HCT116 (cell line): ENCODE measurements at regions not wholly inside any gene's neighbourhood (a gene's known extent, or its start where the extent isn't known, plus 50 kb on each side); places are given as distances from the start of the nearest gene placed in this dataset.

ENCODE experiments used
- ATAC-seq: fragments of 200-7000 bp; cut with Tn5 transposase; 2 replicates; pipeline ENCODE4 v1.9.1; 2020; ENCODE audit warnings: mild to moderate bottlenecking, moderate library complexity
- BruUV-seq: library from RNA; stranded (reverse); fragments of 400-500 nt; replicated peaks from 2 replicates; lab custom pipeline; 2021; lab: Mats Ljungman, UMichigan
- CTCF ChIA-PET: fragments of 300-600 bp; sonication (Branson Sonifier 250); formaldehyde crosslinking; loops from one replicate; lab custom pipeline; 2021; ENCODE audit warnings: antibody characterized with exemption; lab: Charles Lee
- POLR2A ChIA-PET: fragments of 300-600, 350-600 bp; sonication (Branson Sonifier 250); formaldehyde crosslinking; loops from one replicate; lab custom pipeline; 2021; ENCODE audit warnings: antibody characterized with exemption; lab: Charles Lee
- RAD21 ChIA-PET, 2 experiments: fragments of 300-600 bp; sonication (Branson Sonifier 250); formaldehyde crosslinking; loops; one replicate each; lab custom pipeline; 2023; ENCODE audit warnings: low total read pairs in 2 of 2; ENCODE audit not compliant: uncharacterized antibody in 2 of 2, unreplicated experiment in 2 of 2, low non-redundant PET in 1 of 2; lab: Charles Lee
- DNase-seq: peaks from one replicate; pipeline ENCODE4 v3.0.0-alpha.2; 2010; ENCODE audit warnings: low read depth, low spot score
- H2AFZ ChIP-seq: fragments of 200-600 bp; shearing (Covaris generic), sonication (generic); 2 replicates; pipeline ENCODE4 v1.6.1; 2017; ENCODE audit warnings: low read depth, mixed run types, mixed read lengths, antibody characterized with exemption, low read length; ENCODE audit not compliant: poor library complexity, severe bottlenecking
- H3K27ac ChIP-seq: 2 replicates; pipeline ENCODE4 v1.5.1; 2012; ENCODE audit warnings: low read depth, low read length
- H3K27me3 ChIP-seq: fragments of 200-600 bp; sonication (generic); 2 replicates; pipeline ENCODE4 v1.6.1; 2016; ENCODE audit warnings: mixed run types, low read length, mixed read lengths; ENCODE audit not compliant: insufficient read depth
- H3K36me3 ChIP-seq, 2 experiments: fragments of 200-500 bp in 1 of 2; fragments of 200-600 bp in 1 of 2; sonication (Bioruptor generic) in 1 of 2; sonication (generic) in 1 of 2; 2 replicates each; pipeline versions ENCODE4 v1.5.1 to v1.6.1; 2014 to 2016; ENCODE audit warnings: low read length in 2 of 2, inconsistent platforms in 1 of 2, mixed read lengths in 1 of 2, mixed run types in 1 of 2; ENCODE audit not compliant: insufficient read depth in 2 of 2, control insufficient read depth in 1 of 2
- H3K4me1 ChIP-seq, 2 experiments: fragments of 200-600 bp in 1 of 2; sonication (generic) in 1 of 2; 2 replicates each; pipeline versions ENCODE4 v1.5.1 to v1.6.1; 2012 to 2017; ENCODE audit warnings: low read length in 2 of 2, inconsistent platforms in 1 of 2, mild to moderate bottlenecking in 1 of 2, mixed read lengths in 1 of 2, mixed run types in 1 of 2, moderate library complexity in 1 of 2; ENCODE audit not compliant: insufficient read depth in 2 of 2, control insufficient read depth in 1 of 2
- H3K4me2 ChIP-seq: fragments of 200-600 bp; sonication (generic); 2 replicates; pipeline ENCODE4 v1.6.1; 2017; ENCODE audit warnings: mixed run types, low read length, mixed read lengths
- H3K4me3 ChIP-seq, 2 experiments: fragments of 200-600 bp in 1 of 2; sonication (generic) in 1 of 2; replicated peaks in 1 of 2; 2 replicates each; pipeline ENCODE4 v1.5.1; 2011 to 2016; ENCODE audit warnings: low read length in 2 of 2, control low read depth in 1 of 2, low read depth in 1 of 2, mild to moderate bottlenecking in 1 of 2, mixed read lengths in 1 of 2, mixed run types in 1 of 2
- H3K79me2 ChIP-seq: fragments of 200-600 bp; sonication (generic); 2 replicates; pipeline ENCODE4 v1.6.1; 2017; ENCODE audit warnings: mild to moderate bottlenecking, mixed run types, low read length, moderate library complexity, mixed read lengths; ENCODE audit not compliant: insufficient read depth
- H3K9ac ChIP-seq: fragments of 200-600 bp; sonication (generic); 2 replicates; pipeline ENCODE4 v1.6.1; 2016; ENCODE audit warnings: low read length, mixed read lengths
- H3K9me2 ChIP-seq: fragments of 200-600 bp; sonication (generic), shearing (Covaris generic); 2 replicates; pipeline ENCODE4 v1.6.1; 2017; ENCODE audit warnings: mixed run types, mild to moderate bottlenecking, moderate library complexity; ENCODE audit not compliant: insufficient read depth
- H3K9me3 ChIP-seq, 2 experiments: fragments of 200-500 bp in 1 of 2; fragments of 200-600 bp in 1 of 2; sonication (Bioruptor generic) in 1 of 2; sonication (generic) in 1 of 2; 2 replicates each; pipeline ENCODE4 v1.6.1; 2014 to 2017; ENCODE audit warnings: low read length in 2 of 2, mixed read lengths in 2 of 2, inconsistent platforms in 1 of 2, low read depth in 1 of 2, mild to moderate bottlenecking in 1 of 2, mixed run types in 1 of 2, moderate library complexity in 1 of 2; ENCODE audit not compliant: control insufficient read depth in 1 of 2, insufficient read depth in 1 of 2
- H4K20me1 ChIP-seq: fragments of 200-600 bp; sonication (generic), shearing (Covaris generic); 2 replicates; pipeline ENCODE4 v1.6.1; 2017; ENCODE audit warnings: mixed run types, mild to moderate bottlenecking, moderate library complexity; ENCODE audit not compliant: insufficient read depth
- CBX3 ChIP-seq: IDR thresholded peaks from 2 replicates; pipeline ENCODE4 v1.6.1; 2012; ENCODE audit warnings: low read depth
- CEBPB ChIP-seq: IDR thresholded peaks from 2 replicates; pipeline ENCODE4 v1.6.1; 2012; ENCODE audit warnings: low read depth
- EGR1 ChIP-seq: IDR thresholded peaks from 2 replicates; pipeline ENCODE4 v1.6.1; 2012; ENCODE audit warnings: low read depth
- EZH2 ChIP-seq: fragments of 200-600 bp; sonication (generic); IDR thresholded peaks from 2 replicates; pipeline ENCODE4 v1.6.1; 2017; ENCODE audit warnings: antibody characterized with exemption, mixed run types
- FOSL1 ChIP-seq: IDR thresholded peaks from 2 replicates; pipeline ENCODE4 v1.6.1; 2012; ENCODE audit warnings: low read depth
- POLR2A ChIP-seq: IDR thresholded peaks from 2 replicates; pipeline ENCODE4 v1.7.0; 2011; ENCODE audit warnings: borderline replicate concordance; ENCODE audit not compliant: insufficient read depth, insufficient read length; ENCODE audit errors: extremely low read depth
- RAD21 ChIP-seq: IDR thresholded peaks from 2 replicates; pipeline ENCODE4 v1.6.1; 2012; ENCODE audit warnings: low read depth, mild to moderate bottlenecking
- SP1 ChIP-seq: IDR thresholded peaks from 2 replicates; pipeline ENCODE4 v1.6.1; 2012; ENCODE audit warnings: low read depth
- YY1 ChIP-seq: IDR thresholded peaks from 2 replicates; pipeline ENCODE4 v1.6.1; 2011; ENCODE audit warnings: low read length, low read depth, moderate library complexity, mild to moderate bottlenecking; ENCODE audit not compliant: insufficient replicate concordance; ENCODE audit errors: extremely low read depth
- intact Hi-C: fragments of 100-400 bp; cut with micrococcal nuclease; formaldehyde crosslinking; loops from 2 replicates; pipeline ENCODE4 v1.10.0; 2022
- TF ChIP-seq, protein P1 (sequence below): IDR thresholded peaks from 2 replicates; pipeline ENCODE4 v1.6.1; 2012; ENCODE audit warnings: low read depth
- TF ChIP-seq, protein P2 (sequence below): IDR thresholded peaks from 2 replicates; pipeline ENCODE4 v1.6.1; 2011; ENCODE audit warnings: mild to moderate bottlenecking, low read length, moderate library complexity; ENCODE audit not compliant: insufficient replicate concordance; ENCODE audit errors: extremely low read depth
- TF ChIP-seq, protein P3 (sequence below), 3 experiments: fragments of 200-600 bp in 1 of 3; sonication (generic) in 1 of 3; IDR thresholded peaks in 2 of 3; conservative IDR thresholded peaks in 1 of 3; 2 replicates each; pipeline ENCODE4 v1.5.1; 2012 to 2017; ENCODE audit warnings: low read depth in 2 of 3, low read length in 2 of 3, antibody characterized with exemption in 1 of 3, borderline replicate concordance in 1 of 3, control low read depth in 1 of 3, mild to moderate bottlenecking in 1 of 3, mixed read lengths in 1 of 3, mixed run types in 1 of 3, moderate library complexity in 1 of 3; ENCODE audit not compliant: insufficient read depth in 1 of 3
- TF ChIP-seq, protein P4 (sequence below): IDR thresholded peaks from 2 replicates; pipeline ENCODE4 v1.6.1; 2012

GRCh38 chr19:33977756-33978685, 181.4 kb downstream of the KCTD15 start:
- Histone ChIP-seq H3K27me3 (no peaks in the 10 kb centered on the region), H2AFZ (no peak overlapping the region), H3K4me1 (no peaks in the 10 kb centered on the region), H4K20me1 (no peaks in the 10 kb centered on the region), H3K9me2 (no peaks in the 10 kb centered on the region), H3K4me3 (no peak overlapping the region), H3K4me2 (no peak overlapping the region), H3K27ac (no peak overlapping the region), H3K9ac (no peak overlapping the region), H3K9me3 (peaks cover 0 to 9% of the 10 kb centered on the region in 2 experiments; a peak in 1 of 4 replicates), H3K36me3 (no peaks in the 10 kb centered on the region), H3K79me2 (no peaks in the 10 kb centered on the region)
- ChIA-PET CTCF (no interaction called here), RAD21 (no interaction called here), POLR2A (no interaction called here)
- TF ChIP-seq CBX3 (no peak), SP1 (no peak), EGR1 (no peak), FOSL1 (no peak), EZH2 (no peak), RAD21 (no peak), POLR2A (no peak), YY1 (no peak), CEBPB (no peak)
- TF ChIP-seq, protein P1, sequence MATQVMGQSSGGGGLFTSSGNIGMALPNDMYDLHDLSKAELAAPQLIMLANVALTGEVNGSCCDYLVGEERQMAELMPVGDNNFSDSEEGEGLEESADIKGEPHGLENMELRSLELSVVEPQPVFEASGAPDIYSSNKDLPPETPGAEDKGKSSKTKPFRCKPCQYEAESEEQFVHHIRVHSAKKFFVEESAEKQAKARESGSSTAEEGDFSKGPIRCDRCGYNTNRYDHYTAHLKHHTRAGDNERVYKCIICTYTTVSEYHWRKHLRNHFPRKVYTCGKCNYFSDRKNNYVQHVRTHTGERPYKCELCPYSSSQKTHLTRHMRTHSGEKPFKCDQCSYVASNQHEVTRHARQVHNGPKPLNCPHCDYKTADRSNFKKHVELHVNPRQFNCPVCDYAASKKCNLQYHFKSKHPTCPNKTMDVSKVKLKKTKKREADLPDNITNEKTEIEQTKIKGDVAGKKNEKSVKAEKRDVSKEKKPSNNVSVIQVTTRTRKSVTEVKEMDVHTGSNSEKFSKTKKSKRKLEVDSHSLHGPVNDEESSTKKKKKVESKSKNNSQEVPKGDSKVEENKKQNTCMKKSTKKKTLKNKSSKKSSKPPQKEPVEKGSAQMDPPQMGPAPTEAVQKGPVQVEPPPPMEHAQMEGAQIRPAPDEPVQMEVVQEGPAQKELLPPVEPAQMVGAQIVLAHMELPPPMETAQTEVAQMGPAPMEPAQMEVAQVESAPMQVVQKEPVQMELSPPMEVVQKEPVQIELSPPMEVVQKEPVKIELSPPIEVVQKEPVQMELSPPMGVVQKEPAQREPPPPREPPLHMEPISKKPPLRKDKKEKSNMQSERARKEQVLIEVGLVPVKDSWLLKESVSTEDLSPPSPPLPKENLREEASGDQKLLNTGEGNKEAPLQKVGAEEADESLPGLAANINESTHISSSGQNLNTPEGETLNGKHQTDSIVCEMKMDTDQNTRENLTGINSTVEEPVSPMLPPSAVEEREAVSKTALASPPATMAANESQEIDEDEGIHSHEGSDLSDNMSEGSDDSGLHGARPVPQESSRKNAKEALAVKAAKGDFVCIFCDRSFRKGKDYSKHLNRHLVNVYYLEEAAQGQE: no peak
- TF ChIP-seq, protein P2, sequence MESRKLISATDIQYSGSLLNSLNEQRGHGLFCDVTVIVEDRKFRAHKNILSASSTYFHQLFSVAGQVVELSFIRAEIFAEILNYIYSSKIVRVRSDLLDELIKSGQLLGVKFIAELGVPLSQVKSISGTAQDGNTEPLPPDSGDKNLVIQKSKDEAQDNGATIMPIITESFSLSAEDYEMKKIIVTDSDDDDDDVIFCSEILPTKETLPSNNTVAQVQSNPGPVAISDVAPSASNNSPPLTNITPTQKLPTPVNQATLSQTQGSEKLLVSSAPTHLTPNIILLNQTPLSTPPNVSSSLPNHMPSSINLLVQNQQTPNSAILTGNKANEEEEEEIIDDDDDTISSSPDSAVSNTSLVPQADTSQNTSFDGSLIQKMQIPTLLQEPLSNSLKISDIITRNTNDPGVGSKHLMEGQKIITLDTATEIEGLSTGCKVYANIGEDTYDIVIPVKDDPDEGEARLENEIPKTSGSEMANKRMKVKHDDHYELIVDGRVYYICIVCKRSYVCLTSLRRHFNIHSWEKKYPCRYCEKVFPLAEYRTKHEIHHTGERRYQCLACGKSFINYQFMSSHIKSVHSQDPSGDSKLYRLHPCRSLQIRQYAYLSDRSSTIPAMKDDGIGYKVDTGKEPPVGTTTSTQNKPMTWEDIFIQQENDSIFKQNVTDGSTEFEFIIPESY: no peak
- TF ChIP-seq, protein P3, sequence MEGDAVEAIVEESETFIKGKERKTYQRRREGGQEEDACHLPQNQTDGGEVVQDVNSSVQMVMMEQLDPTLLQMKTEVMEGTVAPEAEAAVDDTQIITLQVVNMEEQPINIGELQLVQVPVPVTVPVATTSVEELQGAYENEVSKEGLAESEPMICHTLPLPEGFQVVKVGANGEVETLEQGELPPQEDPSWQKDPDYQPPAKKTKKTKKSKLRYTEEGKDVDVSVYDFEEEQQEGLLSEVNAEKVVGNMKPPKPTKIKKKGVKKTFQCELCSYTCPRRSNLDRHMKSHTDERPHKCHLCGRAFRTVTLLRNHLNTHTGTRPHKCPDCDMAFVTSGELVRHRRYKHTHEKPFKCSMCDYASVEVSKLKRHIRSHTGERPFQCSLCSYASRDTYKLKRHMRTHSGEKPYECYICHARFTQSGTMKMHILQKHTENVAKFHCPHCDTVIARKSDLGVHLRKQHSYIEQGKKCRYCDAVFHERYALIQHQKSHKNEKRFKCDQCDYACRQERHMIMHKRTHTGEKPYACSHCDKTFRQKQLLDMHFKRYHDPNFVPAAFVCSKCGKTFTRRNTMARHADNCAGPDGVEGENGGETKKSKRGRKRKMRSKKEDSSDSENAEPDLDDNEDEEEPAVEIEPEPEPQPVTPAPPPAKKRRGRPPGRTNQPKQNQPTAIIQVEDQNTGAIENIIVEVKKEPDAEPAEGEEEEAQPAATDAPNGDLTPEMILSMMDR (IDR thresholded peaks at IDR 0.05 in 2 of 3, conservative IDR thresholded peaks at IDR 0.05 in 1 of 3; ENCODE audit: borderline replicate concordance in 1 of 3, insufficient read depth in 1 of 3, low read depth in 2 of 3, low read length in 2 of 3): no peak
- TF ChIP-seq, protein P4, sequence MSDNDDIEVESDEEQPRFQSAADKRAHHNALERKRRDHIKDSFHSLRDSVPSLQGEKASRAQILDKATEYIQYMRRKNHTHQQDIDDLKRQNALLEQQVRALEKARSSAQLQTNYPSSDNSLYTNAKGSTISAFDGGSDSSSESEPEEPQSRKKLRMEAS: no peak
- BruUV-seq: no TSS peak
- intact Hi-C loops: no loop called here
- no peak for ATAC-seq
- no peak for DNase-seq
